ENCODE measurements at regions not wholly inside any gene's neighbourhood (a gene's known extent, or its start where the extent isn't known, plus 50 kb on each side); places are given as distances from the start of the nearest gene placed in this dataset.

DNA sequence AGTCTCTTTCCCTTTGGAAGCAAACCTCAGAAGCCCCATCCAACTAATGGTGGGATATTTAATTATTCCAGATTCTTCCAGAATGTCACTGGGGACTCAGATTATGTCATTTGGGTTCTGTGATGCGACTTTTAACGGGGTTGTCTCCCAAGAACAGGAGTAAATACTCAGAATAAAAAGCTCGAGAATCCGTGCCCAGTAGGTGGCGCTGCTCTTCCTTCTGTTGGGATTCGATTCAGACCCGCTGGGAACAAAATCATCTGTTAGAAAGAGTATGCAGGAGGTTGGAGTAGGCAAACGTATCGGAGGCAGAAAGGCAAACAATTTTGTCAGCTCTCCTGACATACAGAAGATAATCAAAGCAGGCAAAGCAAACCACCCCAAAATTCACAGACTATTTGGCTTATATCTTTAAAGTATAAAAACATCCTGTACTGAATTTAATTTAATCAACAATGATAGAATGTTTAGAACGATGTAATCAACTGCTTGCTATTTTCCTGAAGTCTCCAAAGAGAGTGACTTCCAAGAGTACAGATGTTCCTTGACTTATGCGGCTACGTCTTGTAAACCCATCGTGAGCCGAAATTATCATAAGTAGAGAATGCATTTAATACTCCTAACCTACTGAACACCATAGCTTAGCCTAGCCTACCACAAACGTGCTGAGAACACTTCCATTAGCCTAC is 169.8 kb upstream of the RAI14 start (continued):
- TF ChIP-seq, protein P1, sequence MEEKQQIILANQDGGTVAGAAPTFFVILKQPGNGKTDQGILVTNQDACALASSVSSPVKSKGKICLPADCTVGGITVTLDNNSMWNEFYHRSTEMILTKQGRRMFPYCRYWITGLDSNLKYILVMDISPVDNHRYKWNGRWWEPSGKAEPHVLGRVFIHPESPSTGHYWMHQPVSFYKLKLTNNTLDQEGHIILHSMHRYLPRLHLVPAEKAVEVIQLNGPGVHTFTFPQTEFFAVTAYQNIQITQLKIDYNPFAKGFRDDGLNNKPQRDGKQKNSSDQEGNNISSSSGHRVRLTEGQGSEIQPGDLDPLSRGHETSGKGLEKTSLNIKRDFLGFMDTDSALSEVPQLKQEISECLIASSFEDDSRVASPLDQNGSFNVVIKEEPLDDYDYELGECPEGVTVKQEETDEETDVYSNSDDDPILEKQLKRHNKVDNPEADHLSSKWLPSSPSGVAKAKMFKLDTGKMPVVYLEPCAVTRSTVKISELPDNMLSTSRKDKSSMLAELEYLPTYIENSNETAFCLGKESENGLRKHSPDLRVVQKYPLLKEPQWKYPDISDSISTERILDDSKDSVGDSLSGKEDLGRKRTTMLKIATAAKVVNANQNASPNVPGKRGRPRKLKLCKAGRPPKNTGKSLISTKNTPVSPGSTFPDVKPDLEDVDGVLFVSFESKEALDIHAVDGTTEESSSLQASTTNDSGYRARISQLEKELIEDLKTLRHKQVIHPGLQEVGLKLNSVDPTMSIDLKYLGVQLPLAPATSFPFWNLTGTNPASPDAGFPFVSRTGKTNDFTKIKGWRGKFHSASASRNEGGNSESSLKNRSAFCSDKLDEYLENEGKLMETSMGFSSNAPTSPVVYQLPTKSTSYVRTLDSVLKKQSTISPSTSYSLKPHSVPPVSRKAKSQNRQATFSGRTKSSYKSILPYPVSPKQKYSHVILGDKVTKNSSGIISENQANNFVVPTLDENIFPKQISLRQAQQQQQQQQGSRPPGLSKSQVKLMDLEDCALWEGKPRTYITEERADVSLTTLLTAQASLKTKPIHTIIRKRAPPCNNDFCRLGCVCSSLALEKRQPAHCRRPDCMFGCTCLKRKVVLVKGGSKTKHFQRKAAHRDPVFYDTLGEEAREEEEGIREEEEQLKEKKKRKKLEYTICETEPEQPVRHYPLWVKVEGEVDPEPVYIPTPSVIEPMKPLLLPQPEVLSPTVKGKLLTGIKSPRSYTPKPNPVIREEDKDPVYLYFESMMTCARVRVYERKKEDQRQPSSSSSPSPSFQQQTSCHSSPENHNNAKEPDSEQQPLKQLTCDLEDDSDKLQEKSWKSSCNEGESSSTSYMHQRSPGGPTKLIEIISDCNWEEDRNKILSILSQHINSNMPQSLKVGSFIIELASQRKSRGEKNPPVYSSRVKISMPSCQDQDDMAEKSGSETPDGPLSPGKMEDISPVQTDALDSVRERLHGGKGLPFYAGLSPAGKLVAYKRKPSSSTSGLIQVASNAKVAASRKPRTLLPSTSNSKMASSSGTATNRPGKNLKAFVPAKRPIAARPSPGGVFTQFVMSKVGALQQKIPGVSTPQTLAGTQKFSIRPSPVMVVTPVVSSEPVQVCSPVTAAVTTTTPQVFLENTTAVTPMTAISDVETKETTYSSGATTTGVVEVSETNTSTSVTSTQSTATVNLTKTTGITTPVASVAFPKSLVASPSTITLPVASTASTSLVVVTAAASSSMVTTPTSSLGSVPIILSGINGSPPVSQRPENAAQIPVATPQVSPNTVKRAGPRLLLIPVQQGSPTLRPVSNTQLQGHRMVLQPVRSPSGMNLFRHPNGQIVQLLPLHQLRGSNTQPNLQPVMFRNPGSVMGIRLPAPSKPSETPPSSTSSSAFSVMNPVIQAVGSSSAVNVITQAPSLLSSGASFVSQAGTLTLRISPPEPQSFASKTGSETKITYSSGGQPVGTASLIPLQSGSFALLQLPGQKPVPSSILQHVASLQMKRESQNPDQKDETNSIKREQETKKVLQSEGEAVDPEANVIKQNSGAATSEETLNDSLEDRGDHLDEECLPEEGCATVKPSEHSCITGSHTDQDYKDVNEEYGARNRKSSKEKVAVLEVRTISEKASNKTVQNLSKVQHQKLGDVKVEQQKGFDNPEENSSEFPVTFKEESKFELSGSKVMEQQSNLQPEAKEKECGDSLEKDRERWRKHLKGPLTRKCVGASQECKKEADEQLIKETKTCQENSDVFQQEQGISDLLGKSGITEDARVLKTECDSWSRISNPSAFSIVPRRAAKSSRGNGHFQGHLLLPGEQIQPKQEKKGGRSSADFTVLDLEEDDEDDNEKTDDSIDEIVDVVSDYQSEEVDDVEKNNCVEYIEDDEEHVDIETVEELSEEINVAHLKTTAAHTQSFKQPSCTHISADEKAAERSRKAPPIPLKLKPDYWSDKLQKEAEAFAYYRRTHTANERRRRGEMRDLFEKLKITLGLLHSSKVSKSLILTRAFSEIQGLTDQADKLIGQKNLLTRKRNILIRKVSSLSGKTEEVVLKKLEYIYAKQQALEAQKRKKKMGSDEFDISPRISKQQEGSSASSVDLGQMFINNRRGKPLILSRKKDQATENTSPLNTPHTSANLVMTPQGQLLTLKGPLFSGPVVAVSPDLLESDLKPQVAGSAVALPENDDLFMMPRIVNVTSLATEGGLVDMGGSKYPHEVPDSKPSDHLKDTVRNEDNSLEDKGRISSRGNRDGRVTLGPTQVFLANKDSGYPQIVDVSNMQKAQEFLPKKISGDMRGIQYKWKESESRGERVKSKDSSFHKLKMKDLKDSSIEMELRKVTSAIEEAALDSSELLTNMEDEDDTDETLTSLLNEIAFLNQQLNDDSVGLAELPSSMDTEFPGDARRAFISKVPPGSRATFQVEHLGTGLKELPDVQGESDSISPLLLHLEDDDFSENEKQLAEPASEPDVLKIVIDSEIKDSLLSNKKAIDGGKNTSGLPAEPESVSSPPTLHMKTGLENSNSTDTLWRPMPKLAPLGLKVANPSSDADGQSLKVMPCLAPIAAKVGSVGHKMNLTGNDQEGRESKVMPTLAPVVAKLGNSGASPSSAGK (IDR thresholded peaks at IDR 0.05), result no peak
- TF ChIP-seq, protein P2, sequence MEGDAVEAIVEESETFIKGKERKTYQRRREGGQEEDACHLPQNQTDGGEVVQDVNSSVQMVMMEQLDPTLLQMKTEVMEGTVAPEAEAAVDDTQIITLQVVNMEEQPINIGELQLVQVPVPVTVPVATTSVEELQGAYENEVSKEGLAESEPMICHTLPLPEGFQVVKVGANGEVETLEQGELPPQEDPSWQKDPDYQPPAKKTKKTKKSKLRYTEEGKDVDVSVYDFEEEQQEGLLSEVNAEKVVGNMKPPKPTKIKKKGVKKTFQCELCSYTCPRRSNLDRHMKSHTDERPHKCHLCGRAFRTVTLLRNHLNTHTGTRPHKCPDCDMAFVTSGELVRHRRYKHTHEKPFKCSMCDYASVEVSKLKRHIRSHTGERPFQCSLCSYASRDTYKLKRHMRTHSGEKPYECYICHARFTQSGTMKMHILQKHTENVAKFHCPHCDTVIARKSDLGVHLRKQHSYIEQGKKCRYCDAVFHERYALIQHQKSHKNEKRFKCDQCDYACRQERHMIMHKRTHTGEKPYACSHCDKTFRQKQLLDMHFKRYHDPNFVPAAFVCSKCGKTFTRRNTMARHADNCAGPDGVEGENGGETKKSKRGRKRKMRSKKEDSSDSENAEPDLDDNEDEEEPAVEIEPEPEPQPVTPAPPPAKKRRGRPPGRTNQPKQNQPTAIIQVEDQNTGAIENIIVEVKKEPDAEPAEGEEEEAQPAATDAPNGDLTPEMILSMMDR (IDR thresholded peaks at IDR 0.05 in 2 of 3, conservative IDR thresholded peaks at IDR 0.05 in 1 of 3; ENCODE audit: insufficient read depth in 2 of 3, low read depth in 1 of 3, low read length in 3 of 3), result peak; percentile 83 to 98 (median 89)
- peak; percentile 92 to 93 for TF ChIP-seq RAD21 (CRISPR knock-in tag; conservative IDR thresholded peaks at IDR 0.05 in 1 of 2, IDR thresholded peaks at IDR 0.05 in 1 of 2)
- TF ChIP-seq JUND (IDR thresholded peaks at IDR 0.05; ENCODE audit: borderline replicate concordance, low read depth, low read length), result peak; percentile 49; the same call in 1 of the 2 replicates
- peak; percentile 28; the same call in 1 of the 3 replicates for TF ChIP-seq JUND (tag; IDR thresholded peaks at IDR 0.05; ENCODE audit: borderline replicate concordance, low read depth, low read length)
- 0 out of 2 replicates have a peak, but pooled peaks have one; percentile 17 for TF ChIP-seq EP300 (IDR thresholded peaks at IDR 0.05; ENCODE audit: low read length)
- TF ChIP-seq, protein P3, sequence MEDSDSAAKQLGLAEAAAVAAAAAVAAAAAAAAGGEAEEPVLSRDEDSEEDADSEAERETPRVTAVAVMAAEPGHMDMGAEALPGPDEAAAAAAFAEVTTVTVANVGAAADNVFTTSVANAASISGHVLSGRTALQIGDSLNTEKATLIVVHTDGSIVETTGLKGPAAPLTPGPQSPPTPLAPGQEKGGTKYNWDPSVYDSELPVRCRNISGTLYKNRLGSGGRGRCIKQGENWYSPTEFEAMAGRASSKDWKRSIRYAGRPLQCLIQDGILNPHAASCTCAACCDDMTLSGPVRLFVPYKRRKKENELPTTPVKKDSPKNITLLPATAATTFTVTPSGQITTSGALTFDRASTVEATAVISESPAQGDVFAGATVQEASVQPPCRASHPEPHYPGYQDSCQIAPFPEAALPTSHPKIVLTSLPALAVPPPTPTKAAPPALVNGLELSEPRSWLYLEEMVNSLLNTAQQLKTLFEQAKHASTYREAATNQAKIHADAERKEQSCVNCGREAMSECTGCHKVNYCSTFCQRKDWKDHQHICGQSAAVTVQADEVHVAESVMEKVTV (CRISPR knock-in tag; IDR thresholded peaks at IDR 0.05), result peak; percentile 85
- TF ChIP-seq BHLHE40 (IDR thresholded peaks at IDR 0.05; ENCODE audit: low read length), result 0 out of 2 replicates have a peak, but pooled peaks have one; percentile 10

All from K562 (cell line).